SK-N-SH (cell line): ENCODE measurements at regions not wholly inside any gene's neighbourhood (a gene's known extent, or its start where the extent isn't known, plus 50 kb on each side); places are given as distances from the start of the nearest gene placed in this dataset.
"Not testable (repeated sequence)": the region's sequence is repeated elsewhere in the genome, so short reads cannot be mapped to it uniquely, and the experiment has no call there.

Source experiments
- EZH2phosphoT487 ChIP-seq: fragments of 200-600 bp; sonication (generic); IDR thresholded peaks from 2 replicates; pipeline ENCODE4 v1.6.1; 2017; ENCODE audit warnings: low read depth, mixed run types, mild to moderate bottlenecking, antibody characterized with exemption, moderate library complexity, borderline replicate concordance
- FOXJ3 ChIP-seq: sonication (generic); formaldehyde crosslinking; IDR thresholded peaks from 2 replicates; pipeline ENCODE4 v1.5.1; 2020; ENCODE audit warnings: mild to moderate bottlenecking, missing genetic modification reagents
- GABPA ChIP-seq: IDR thresholded peaks from 2 replicates; pipeline ENCODE4 v1.4.0; 2012; ENCODE audit warnings: low read depth, mild to moderate bottlenecking
- GATA2 ChIP-seq: sonication (generic); formaldehyde crosslinking; IDR thresholded peaks from 2 replicates; pipeline ENCODE4 v1.5.0; 2020; ENCODE audit warnings: mild to moderate bottlenecking, missing genetic modification reagents
- POLR2AphosphoS5 ChIP-seq: IDR thresholded peaks from 2 replicates; pipeline ENCODE4 v1.6.1; 2012; ENCODE audit warnings: low read depth, low read length
- RFX5 ChIP-seq: IDR thresholded peaks from 2 replicates; pipeline ENCODE4 v1.6.1; 2012; ENCODE audit warnings: mild to moderate bottlenecking, improper control_type of control experiment, low read length
- RXRA ChIP-seq: IDR thresholded peaks from 2 replicates; pipeline ENCODE4 v1.4.0; 2012; ENCODE audit warnings: low read depth, mild to moderate bottlenecking, borderline replicate concordance
- SMC3 ChIP-seq: IDR thresholded peaks from 2 replicates; pipeline ENCODE4 v1.6.1; 2012; ENCODE audit warnings: low read depth, low read length, improper control_type of control experiment
- YY1 ChIP-seq: IDR thresholded peaks from 2 replicates; pipeline ENCODE4 v1.4.0; 2012; ENCODE audit warnings: low read depth, mild to moderate bottlenecking
- TF ChIP-seq, protein P1 (sequence below): fragments of 200-600 bp; sonication (generic); IDR thresholded peaks from 2 replicates; pipeline ENCODE4 v1.6.1; 2017; ENCODE audit warnings: antibody characterized with exemption, mild to moderate bottlenecking, moderate library complexity
- TF ChIP-seq, protein P2 (sequence below): fragments of 150-350 bp; IDR thresholded peaks from 2 replicates; pipeline ENCODE4 v1.6.1; 2017; ENCODE audit warnings: antibody characterized with exemption, low read length, low read depth, borderline replicate concordance
- TF ChIP-seq, protein P3 (sequence below): IDR thresholded peaks from 2 replicates; pipeline ENCODE4 v1.4.0; 2012; ENCODE audit warnings: low read depth

DNA sequence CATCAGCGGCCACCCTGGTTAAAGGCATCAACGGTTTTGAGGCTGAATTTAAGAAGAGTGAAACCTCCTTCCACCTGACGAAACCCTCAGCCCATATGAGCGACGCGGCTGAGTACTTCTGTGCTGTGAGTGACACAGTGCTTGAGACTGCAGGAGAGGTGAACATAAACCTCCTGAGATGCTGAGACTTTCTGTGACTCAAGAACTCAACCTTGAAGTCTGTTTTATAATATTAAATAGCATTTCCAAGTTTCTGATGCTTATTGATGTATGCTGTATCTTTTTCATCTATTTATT lies 221.2 kb upstream of the OR4E1 start:
- TF ChIP-seq POLR2AphosphoS5; YY1; RFX5; GATA2; EZH2phosphoT487; RXRA; GABPA; SMC3; FOXJ3 (CRISPR knock-in tag): not testable (repeated sequence)
- TF ChIP-seq, protein P1, sequence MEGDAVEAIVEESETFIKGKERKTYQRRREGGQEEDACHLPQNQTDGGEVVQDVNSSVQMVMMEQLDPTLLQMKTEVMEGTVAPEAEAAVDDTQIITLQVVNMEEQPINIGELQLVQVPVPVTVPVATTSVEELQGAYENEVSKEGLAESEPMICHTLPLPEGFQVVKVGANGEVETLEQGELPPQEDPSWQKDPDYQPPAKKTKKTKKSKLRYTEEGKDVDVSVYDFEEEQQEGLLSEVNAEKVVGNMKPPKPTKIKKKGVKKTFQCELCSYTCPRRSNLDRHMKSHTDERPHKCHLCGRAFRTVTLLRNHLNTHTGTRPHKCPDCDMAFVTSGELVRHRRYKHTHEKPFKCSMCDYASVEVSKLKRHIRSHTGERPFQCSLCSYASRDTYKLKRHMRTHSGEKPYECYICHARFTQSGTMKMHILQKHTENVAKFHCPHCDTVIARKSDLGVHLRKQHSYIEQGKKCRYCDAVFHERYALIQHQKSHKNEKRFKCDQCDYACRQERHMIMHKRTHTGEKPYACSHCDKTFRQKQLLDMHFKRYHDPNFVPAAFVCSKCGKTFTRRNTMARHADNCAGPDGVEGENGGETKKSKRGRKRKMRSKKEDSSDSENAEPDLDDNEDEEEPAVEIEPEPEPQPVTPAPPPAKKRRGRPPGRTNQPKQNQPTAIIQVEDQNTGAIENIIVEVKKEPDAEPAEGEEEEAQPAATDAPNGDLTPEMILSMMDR, result not testable (repeated sequence)
- TF ChIP-seq, protein P2, sequence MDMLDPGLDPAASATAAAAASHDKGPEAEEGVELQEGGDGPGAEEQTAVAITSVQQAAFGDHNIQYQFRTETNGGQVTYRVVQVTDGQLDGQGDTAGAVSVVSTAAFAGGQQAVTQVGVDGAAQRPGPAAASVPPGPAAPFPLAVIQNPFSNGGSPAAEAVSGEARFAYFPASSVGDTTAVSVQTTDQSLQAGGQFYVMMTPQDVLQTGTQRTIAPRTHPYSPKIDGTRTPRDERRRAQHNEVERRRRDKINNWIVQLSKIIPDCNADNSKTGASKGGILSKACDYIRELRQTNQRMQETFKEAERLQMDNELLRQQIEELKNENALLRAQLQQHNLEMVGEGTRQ, result not testable (repeated sequence)
- TF ChIP-seq, protein P3, sequence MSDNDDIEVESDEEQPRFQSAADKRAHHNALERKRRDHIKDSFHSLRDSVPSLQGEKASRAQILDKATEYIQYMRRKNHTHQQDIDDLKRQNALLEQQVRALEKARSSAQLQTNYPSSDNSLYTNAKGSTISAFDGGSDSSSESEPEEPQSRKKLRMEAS, result not testable (repeated sequence)
